ENCODE measurements at regions not wholly inside any gene's neighbourhood (a gene's known extent, or its start where the extent isn't known, plus 50 kb on each side); places are given as distances from the start of the nearest gene placed in this dataset.

- Histone ChIP-seq H3K27me3 (no peaks in the 10 kb centered on the region), H3K36me3 (no peaks in the 10 kb centered on the region), H3K4me1 (peaks cover 5% of the 10 kb centered on the region), H3K4me3 (ENCODE audit: low read depth, low read length) (no peak overlapping the region), H3K9me3 (no peaks in the 10 kb centered on the region)
- TF ChIP-seq CTCF (IDR thresholded peaks at IDR 0.05; ENCODE audit: low read depth, low read length): no peak
- DNase-seq: no peak
These were observed 505.7 kb upstream of the AGTR1 start for GRCh38 chr3:148191966-148192365.

DNA sequence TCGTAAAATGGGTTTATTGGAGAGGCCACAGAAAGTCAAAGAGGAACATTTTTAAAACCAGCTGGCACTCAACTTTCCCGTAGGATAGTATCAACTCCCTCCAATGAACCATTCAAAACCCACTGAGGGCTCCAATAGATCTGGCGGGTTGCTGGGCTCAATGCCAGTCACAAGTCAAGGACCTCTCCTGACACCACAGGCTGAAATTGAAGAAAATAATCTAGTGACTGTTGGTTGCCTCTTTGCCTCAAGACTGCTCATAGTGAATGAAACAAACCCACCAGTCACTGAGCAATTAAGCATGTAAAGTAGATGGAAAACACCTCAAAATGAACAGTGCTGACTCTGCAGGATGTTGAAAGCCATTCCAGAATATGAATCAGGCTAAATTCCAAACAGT is 500.6 kb upstream of the AGTR1 start:
- Histone ChIP-seq H3K4me1 (no peaks in the 10 kb centered on the region), H3K4me3 (ENCODE audit: low read depth, low read length) (no peak overlapping the region), H3K27me3 (no peaks in the 10 kb centered on the region), H3K9me3 (no peaks in the 10 kb centered on the region), H3K36me3 (no peaks in the 10 kb centered on the region)
- no peak for DNase-seq
- TF ChIP-seq CTCF (IDR thresholded peaks at IDR 0.05; ENCODE audit: low read depth, low read length): no peak

DNA sequence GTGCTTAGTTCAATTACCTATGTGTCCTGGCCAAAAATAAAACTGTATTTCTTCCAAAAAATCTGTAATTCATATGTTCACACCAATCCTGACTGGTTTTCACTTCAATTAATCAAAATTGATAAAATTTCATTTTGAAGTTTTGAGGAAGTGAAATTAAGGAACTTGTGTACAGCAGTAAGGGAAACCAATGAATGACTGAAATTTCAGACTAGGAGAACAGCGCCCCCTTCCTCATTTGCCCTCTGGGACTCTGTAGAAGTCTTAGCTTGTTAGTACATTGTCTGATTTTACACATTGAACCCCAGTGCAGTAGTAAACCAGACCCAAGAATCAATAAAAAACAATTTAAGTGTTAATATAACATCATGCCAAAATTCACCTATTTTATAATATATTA is 495.3 kb upstream of the AGTR1 start:
- H3K36me3 ChIP-seq: no peaks in the 10 kb centered on the region
- no peak overlapping the region for H3K4me3 ChIP-seq (ENCODE audit: low read depth, low read length)
- peak; percentile 16 for DNase-seq
- no peaks in the 10 kb centered on the region for H3K4me1 ChIP-seq
- TF ChIP-seq CTCF (IDR thresholded peaks at IDR 0.05; ENCODE audit: low read depth, low read length): peak; percentile 58
- no peaks in the 10 kb centered on the region for H3K9me3 ChIP-seq
- no peaks in the 10 kb centered on the region for H3K27me3 ChIP-seq

- no peak for DNase-seq
- no peaks in the 10 kb centered on the region for H3K36me3 ChIP-seq
- H3K4me1 ChIP-seq: no peaks in the 10 kb centered on the region; the same call in 1 of the 2 replicates
- H3K9me3 ChIP-seq: no peaks in the 10 kb centered on the region
- H3K27me3 ChIP-seq: no peaks in the 10 kb centered on the region
- H3K4me3 ChIP-seq (ENCODE audit: low read depth, low read length): no peak overlapping the region
- no peak for TF ChIP-seq CTCF (IDR thresholded peaks at IDR 0.05; ENCODE audit: low read depth, low read length)
These were observed 494.2 kb upstream of the AGTR1 start for GRCh38 chr3:148203297-148204010.

GRCh38 chr3:148204131-148204530 is 493.6 kb upstream of the AGTR1 start:
- H3K4me1 ChIP-seq: no peaks in the 10 kb centered on the region; the same call in 1 of the 2 replicates
- H3K27me3 ChIP-seq: no peaks in the 10 kb centered on the region
- no peaks in the 10 kb centered on the region for H3K9me3 ChIP-seq
- DNase-seq: no peak
- no peak overlapping the region for H3K4me3 ChIP-seq (ENCODE audit: low read depth, low read length)
- H3K36me3 ChIP-seq: no peaks in the 10 kb centered on the region
- no peak for TF ChIP-seq CTCF (IDR thresholded peaks at IDR 0.05; ENCODE audit: low read depth, low read length)

- DNase-seq: no peak
These were observed 491.7 kb upstream of the AGTR1 start for GRCh38 chr3:148205977-148206376.

More at GRCh38 chr3:148205977-148206376, 491.7 kb upstream of the AGTR1 start:
- Histone ChIP-seq H3K36me3 (no peaks in the 10 kb centered on the region), H3K4me1 (no peaks in the 10 kb centered on the region; the same call in 1 of the 2 replicates), H3K4me3 (ENCODE audit: low read depth, low read length) (no peak overlapping the region), H3K9me3 (no peaks in the 10 kb centered on the region), H3K27me3 (no peaks in the 10 kb centered on the region)
- TF ChIP-seq CTCF (IDR thresholded peaks at IDR 0.05; ENCODE audit: low read depth, low read length): no peak
